ENCODE measurements at regions not wholly inside any gene's neighbourhood (a gene's known extent, or its start where the extent isn't known, plus 50 kb on each side); places are given as distances from the start of the nearest gene placed in this dataset.

DNA sequence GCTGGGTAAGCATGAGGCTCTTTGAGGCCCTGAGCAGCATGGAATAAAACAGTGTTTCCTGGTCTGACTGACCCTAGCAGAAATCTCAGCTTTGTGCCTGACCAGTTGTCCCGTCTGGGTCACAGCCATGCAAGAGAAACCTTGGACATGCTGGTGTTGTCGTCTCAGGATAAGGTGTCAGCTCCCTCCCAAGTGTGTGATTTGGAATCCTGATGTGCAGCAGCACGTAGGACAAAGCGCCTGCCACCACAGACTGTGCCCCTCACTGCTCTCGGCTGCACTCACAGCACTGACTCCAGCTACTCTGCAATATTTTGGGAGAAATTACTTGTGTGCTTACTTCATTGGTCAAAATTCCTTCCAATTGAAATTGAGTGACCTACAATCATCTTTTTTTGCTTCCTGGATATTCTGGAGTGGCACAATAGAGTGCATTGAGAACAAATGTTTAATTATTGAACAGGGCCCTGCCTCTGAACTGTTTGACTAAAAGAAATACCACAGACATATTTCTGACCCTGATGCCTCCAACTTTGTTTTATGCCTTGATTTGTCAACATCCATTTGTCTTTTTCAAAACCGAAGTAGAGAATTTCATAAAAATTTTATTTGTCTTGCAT lies 352.4 kb downstream of the SOCS6 start:
- no peak for DNase-seq (ENCODE audit: low read depth, low spot score)
- H3K4me3 ChIP-seq (ENCODE audit: low read depth, low read length), result no peak overlapping the region
- ChIA-PET CTCF (no interaction called here), POLR2A (no interaction called here)
- TF ChIP-seq, protein P1, sequence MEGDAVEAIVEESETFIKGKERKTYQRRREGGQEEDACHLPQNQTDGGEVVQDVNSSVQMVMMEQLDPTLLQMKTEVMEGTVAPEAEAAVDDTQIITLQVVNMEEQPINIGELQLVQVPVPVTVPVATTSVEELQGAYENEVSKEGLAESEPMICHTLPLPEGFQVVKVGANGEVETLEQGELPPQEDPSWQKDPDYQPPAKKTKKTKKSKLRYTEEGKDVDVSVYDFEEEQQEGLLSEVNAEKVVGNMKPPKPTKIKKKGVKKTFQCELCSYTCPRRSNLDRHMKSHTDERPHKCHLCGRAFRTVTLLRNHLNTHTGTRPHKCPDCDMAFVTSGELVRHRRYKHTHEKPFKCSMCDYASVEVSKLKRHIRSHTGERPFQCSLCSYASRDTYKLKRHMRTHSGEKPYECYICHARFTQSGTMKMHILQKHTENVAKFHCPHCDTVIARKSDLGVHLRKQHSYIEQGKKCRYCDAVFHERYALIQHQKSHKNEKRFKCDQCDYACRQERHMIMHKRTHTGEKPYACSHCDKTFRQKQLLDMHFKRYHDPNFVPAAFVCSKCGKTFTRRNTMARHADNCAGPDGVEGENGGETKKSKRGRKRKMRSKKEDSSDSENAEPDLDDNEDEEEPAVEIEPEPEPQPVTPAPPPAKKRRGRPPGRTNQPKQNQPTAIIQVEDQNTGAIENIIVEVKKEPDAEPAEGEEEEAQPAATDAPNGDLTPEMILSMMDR (IDR thresholded peaks at IDR 0.05; ENCODE audit: insufficient read depth, low read length, missing control alignments), result no peak

DNA sequence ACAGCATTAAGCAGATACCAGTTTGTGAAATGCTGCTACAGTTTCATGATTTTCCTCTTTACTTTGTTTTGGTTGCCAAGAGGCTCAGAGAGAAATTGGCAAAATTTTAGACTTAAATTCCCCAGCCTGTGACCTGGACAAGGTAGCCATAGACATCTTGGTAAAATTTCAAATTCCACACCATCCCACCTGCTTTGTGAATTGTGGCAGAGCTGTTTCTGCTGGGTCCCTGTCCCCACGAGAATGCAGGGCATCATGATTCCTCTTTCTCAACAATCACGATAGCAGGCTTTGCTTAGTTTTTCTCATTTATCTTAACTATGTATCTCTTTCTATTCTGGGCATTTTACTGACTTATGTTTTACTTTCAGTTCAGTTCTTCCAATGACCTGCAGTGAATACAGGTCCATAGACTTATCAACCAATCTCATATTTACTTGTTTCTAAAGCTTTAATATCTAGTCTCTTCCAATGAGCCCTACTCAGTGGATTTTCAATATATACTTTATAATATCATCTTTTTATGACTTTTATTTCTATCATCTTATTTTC lies 351.6 kb downstream of the SOCS6 start:
- DNase-seq (ENCODE audit: low read depth, low spot score), result no peak
- CTCF ChIA-PET, result no interaction called here
- POLR2A ChIA-PET, result no interaction called here
- TF ChIP-seq, protein P1 (IDR thresholded peaks at IDR 0.05; ENCODE audit: insufficient read depth, low read length, missing control alignments), result no peak
- H3K4me3 ChIP-seq (ENCODE audit: low read depth, low read length), result no peak overlapping the region

- ChIA-PET CTCF (no interaction called here), POLR2A (no interaction called here)
- no peak for DNase-seq (ENCODE audit: low read depth, low spot score)
- TF ChIP-seq, protein P1 (IDR thresholded peaks at IDR 0.05; ENCODE audit: insufficient read depth, low read length, missing control alignments), result no peak
- H3K4me3 ChIP-seq (ENCODE audit: low read depth, low read length), result no peak overlapping the region
These were observed 348.1 kb downstream of the SOCS6 start for GRCh38 chr18:70636991-70637390.

- TF ChIP-seq, protein P1 (IDR thresholded peaks at IDR 0.05; ENCODE audit: insufficient read depth, low read length, missing control alignments), result no peak
- DNase-seq (ENCODE audit: low read depth, low spot score), result no peak
- POLR2A ChIA-PET, result no interaction called here
- H3K4me3 ChIP-seq (ENCODE audit: low read depth, low read length), result no peak overlapping the region
- CTCF ChIA-PET, result no interaction called here
These were observed 345.8 kb downstream of the SOCS6 start for GRCh38 chr18:70634576-70635147.

- no peak overlapping the region for H3K4me3 ChIP-seq (ENCODE audit: low read depth, low read length)
- ChIA-PET POLR2A (no interaction called here), CTCF (no interaction called here)
- TF ChIP-seq, protein P1 (IDR thresholded peaks at IDR 0.05; ENCODE audit: insufficient read depth, low read length, missing control alignments), result no peak
- no peak for DNase-seq (ENCODE audit: low read depth, low spot score)
These were observed 338.4 kb downstream of the SOCS6 start for GRCh38 chr18:70627182-70627802.

DNA sequence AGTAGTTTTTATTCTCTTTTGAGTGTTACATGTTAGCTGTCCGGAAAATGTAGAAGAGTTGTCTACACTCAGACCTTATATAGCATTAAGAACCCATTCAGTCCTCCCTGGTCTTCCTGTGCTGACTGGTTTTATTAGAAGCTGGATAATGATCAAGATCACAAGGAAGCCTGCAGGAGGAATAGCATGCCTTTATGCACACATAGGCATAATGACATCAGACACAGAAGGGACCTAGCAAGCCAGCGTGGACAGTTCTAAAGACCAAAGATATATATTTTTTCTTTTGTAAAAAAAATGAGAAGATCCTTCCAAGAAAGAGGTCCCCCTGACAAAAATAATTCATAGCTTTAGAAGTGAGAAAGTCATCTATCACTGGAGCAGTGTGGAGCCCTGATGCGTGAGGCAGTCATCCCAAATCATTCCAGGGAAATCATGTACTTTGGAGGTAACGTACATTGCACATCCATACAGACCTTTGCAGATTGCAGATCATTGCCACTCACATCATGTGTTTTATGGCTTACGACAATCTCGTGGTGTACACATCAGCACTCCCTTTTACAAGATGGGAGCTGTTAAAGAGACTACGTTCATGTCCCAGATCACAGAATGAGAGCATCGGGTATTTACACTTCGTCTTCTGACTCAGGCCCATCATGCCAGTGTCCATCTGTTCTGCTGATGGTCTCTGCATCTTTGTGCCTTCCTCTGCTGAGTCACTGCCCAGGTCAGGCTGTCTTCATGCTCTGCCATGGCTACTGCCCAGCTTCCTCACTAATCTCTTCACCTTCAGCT lies 334.0 kb downstream of the SOCS6 start:
- ChIA-PET POLR2A (no interaction called here), CTCF (no interaction called here)
- no peak for DNase-seq (ENCODE audit: low read depth, low spot score)
- no peak overlapping the region for H3K4me3 ChIP-seq (ENCODE audit: low read depth, low read length)
- TF ChIP-seq, protein P1 (IDR thresholded peaks at IDR 0.05; ENCODE audit: insufficient read depth, low read length, missing control alignments), result no peak

Measured in AG04449 (cell line).